ENCODE measurements at regions not wholly inside any gene's neighbourhood (a gene's known extent, or its start where the extent isn't known, plus 50 kb on each side); places are given as distances from the start of the nearest gene placed in this dataset.

DNA sequence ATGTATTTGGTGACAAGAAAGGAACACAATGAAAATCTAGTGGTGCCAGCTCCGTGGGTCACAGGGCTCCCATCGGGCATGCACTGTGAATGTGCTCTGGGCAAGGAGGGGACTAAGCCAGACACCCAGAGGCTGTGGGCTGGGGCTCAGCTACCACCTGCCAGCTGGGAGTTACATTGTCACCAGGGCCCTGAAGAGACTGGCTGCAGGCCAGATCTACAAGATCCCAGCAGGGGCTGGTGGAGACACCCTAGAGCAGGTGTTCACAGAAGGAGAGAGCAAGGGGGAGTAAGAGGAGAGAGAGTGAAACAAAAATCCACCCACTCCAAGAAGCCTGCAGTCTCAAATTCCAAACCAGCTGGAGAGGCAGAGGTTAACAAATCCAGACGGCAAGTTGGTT, 116.6 kb upstream of the ADCY1 start:
- no peak overlapping the region for H3K27ac ChIP-seq (replicated peaks)
- H3K36me3 ChIP-seq = no peaks in the 10 kb centered on the region
- H3K9me3 ChIP-seq (replicated peaks) = no peaks in the 10 kb centered on the region
- peaks cover 31% of the 10 kb centered on the region for H3K27me3 ChIP-seq (ENCODE audit: low read depth)
- H3K4me1 ChIP-seq = no peaks in the 10 kb centered on the region
- DNase-seq = no peak
- intact Hi-C loops (cut with micrococcal nuclease) = no loop called here
- TF ChIP-seq, protein P1, sequence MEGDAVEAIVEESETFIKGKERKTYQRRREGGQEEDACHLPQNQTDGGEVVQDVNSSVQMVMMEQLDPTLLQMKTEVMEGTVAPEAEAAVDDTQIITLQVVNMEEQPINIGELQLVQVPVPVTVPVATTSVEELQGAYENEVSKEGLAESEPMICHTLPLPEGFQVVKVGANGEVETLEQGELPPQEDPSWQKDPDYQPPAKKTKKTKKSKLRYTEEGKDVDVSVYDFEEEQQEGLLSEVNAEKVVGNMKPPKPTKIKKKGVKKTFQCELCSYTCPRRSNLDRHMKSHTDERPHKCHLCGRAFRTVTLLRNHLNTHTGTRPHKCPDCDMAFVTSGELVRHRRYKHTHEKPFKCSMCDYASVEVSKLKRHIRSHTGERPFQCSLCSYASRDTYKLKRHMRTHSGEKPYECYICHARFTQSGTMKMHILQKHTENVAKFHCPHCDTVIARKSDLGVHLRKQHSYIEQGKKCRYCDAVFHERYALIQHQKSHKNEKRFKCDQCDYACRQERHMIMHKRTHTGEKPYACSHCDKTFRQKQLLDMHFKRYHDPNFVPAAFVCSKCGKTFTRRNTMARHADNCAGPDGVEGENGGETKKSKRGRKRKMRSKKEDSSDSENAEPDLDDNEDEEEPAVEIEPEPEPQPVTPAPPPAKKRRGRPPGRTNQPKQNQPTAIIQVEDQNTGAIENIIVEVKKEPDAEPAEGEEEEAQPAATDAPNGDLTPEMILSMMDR (IDR thresholded peaks at IDR 0.05; ENCODE audit: borderline replicate concordance) = no peak
- no peak overlapping the region for H3K4me3 ChIP-seq

DNA sequence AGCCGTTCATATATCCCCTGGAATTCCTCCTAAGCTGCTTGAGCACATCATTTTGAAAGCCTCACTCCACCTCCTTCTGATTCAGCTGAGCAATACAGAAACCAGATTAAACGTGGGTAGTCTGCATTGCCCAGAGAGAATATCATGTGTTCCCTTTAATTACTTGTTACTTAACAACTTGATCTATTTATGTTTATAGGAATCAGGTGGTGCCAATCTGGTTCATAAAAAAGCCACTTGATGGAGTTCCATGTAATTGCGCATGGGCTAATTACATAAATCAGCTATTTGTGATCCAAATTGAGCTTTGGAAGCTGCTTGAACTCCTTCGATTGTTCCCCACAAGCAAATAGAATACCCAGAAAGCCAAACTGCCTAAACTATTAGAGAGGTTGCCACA, 114.7 kb upstream of the ADCY1 start:
- Histone ChIP-seq H3K4me3 (no peak overlapping the region), H3K9me3 (replicated peaks) (no peaks in the 10 kb centered on the region), H3K27me3 (ENCODE audit: low read depth) (peaks cover 20% of the 10 kb centered on the region), H3K36me3 (no peaks in the 10 kb centered on the region), H3K4me1 (no peaks in the 10 kb centered on the region), H3K27ac (replicated peaks) (no peak overlapping the region)
- TF ChIP-seq, protein P1 (IDR thresholded peaks at IDR 0.05; ENCODE audit: borderline replicate concordance) = no peak
- intact Hi-C loops (cut with micrococcal nuclease) = no loop called here
- DNase-seq = no peak

DNA sequence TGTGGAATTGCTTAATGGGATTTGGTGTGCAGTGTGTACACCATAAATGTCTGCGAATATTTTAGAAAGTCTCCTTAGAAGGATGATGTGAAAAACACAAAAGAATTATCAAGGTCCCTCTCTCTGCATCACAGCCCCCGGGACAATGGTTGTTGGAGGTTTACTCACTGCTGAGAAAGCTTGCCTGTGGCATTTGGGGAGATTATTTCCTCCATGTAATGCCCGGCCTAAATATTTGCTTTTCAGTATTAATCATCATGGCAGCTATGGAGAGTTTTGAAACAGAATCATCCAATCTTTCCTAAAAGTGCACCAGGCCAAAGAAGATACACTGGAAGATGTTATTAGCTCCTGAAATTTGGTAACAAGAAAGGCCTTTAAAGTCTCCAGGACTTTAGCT, 113.8 kb upstream of the ADCY1 start:
- no peaks in the 10 kb centered on the region for H3K36me3 ChIP-seq
- TF ChIP-seq, protein P1 (IDR thresholded peaks at IDR 0.05; ENCODE audit: borderline replicate concordance) = no peak
- no peak overlapping the region for H3K27ac ChIP-seq (replicated peaks)
- DNase-seq = no peak
- H3K4me3 ChIP-seq = no peak overlapping the region
- intact Hi-C loops (cut with micrococcal nuclease) = no loop called here
- H3K27me3 ChIP-seq (ENCODE audit: low read depth) = peaks cover 13% of the 10 kb centered on the region
- H3K9me3 ChIP-seq (replicated peaks) = no peaks in the 10 kb centered on the region
- no peaks in the 10 kb centered on the region for H3K4me1 ChIP-seq

DNA sequence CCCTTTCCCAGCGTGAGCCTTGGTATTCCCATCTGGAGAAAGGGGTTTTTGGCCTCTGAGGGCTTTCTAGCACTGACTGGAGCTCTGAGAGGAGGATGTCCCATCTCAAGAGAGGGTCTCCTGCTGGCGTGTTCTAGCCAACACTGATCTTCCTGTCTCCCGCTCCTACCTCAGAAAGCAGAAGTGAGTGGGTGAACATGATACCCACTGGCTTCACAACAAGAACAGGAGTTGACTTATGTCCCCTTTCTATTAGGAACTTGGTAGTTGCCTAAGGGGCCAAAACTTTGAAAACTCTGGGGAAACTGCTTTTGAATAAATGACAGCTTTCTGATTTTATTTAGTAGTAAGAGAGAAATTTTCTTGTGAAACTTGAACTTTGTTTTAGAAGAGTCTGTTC, 113.1 kb upstream of the ADCY1 start:
- Histone ChIP-seq H3K9me3 (replicated peaks) (no peaks in the 10 kb centered on the region), H3K27me3 (ENCODE audit: low read depth) (peaks cover 6% of the 10 kb centered on the region), H3K4me1 (no peaks in the 10 kb centered on the region), H3K27ac (replicated peaks) (no peak overlapping the region), H3K4me3 (no peak overlapping the region), H3K36me3 (no peaks in the 10 kb centered on the region)
- TF ChIP-seq, protein P1 (IDR thresholded peaks at IDR 0.05; ENCODE audit: borderline replicate concordance) = no peak
- intact Hi-C loops (cut with micrococcal nuclease) = no loop called here
- DNase-seq = no peak

DNA sequence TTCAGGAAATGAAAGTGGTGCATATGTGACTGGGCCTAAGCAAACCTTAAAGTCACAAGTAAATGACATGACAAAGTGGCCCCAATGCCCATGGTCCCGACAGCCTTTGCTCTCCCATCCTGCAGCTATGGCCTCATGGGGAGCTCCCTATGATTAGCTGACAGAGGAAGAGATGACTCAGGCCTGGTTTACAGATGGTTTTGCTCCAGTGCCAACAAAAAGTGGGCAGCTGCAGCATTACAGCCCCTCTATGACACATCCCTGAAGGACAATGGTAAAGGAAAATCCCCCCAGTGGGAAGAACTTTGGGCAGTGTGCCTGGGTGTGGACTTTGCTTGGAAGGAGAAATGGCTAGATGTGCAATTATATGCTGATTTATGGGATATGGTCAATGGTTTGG, 105.1 kb upstream of the ADCY1 start:
- no peaks in the 10 kb centered on the region for H3K36me3 ChIP-seq
- H3K9me3 ChIP-seq (replicated peaks) = no peaks in the 10 kb centered on the region
- intact Hi-C loops (cut with micrococcal nuclease) = no loop called here
- peaks cover 22% of the 10 kb centered on the region for H3K27me3 ChIP-seq (ENCODE audit: low read depth)
- H3K4me1 ChIP-seq = no peaks in the 10 kb centered on the region
- no peak for DNase-seq
- no peak overlapping the region for H3K4me3 ChIP-seq
- TF ChIP-seq, protein P1 (IDR thresholded peaks at IDR 0.05; ENCODE audit: borderline replicate concordance) = no peak
- no peak overlapping the region for H3K27ac ChIP-seq (replicated peaks)

DNA sequence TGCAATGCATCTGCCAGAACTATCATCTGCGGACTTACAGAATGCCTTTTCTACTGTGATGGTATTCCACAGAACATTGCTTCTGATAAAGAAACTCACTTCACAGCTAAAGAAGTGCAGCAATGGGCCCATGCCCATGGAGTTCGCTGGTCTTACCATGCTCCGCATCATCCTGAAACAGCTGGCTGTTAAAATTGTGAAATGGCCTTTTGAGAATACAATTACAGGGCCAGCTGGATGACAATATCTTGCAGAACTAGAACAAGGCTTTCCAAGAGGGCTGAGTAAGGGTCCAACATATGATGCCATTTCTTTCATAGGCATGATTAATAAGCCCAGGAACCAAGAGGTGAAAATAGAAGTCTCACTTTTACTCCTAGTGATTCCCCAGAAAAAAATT, 104.1 kb upstream of the ADCY1 start:
- no peak overlapping the region for H3K27ac ChIP-seq (replicated peaks)
- H3K4me3 ChIP-seq = no peak overlapping the region
- DNase-seq = no peak
- no peaks in the 10 kb centered on the region for H3K9me3 ChIP-seq (replicated peaks)
- TF ChIP-seq, protein P1 (IDR thresholded peaks at IDR 0.05; ENCODE audit: borderline replicate concordance) = no peak
- no peaks in the 10 kb centered on the region for H3K36me3 ChIP-seq
- H3K27me3 ChIP-seq (ENCODE audit: low read depth) = peaks cover 22% of the 10 kb centered on the region
- no peaks in the 10 kb centered on the region for H3K4me1 ChIP-seq
- intact Hi-C loops (cut with micrococcal nuclease) = no loop called here

All from left ventricle myocardium inferior (tissue), 1 donor.